ENCODE measurements at regions not wholly inside any gene's neighbourhood (a gene's known extent, or its start where the extent isn't known, plus 50 kb on each side); places are given as distances from the start of the nearest gene placed in this dataset.

DNA sequence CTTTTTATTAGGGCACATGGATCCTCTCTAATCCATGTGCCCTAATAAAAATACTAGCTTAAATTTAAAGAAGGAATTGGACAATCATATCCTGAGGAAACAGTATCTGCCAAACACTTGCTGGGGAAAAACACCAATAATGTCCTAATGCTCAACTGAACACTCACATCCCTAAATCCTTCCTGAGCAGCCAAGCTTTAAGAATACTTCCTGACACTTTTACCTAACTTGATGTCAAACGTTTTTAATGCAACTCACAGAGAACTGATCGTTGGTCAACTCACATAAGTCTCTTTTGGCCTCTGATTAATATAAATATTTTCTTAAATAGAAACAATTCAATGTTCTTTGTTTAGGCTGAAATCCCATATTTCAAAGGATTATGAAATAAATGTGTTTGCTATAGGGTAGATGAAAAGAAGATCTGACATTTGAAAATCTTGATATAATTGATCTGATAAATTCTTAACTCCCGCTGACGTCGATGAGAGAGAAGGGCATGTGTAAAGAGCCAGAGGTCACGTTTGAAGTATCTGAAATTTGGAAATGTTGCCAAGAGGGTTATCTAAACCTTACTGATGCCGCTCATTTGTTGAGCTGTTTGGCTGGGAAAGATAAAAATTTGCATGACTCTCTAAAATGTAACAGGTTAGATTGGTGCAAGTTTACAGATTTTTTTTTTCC lies 122.8 kb upstream of the RHOBTB1 start (continued):
- TF ChIP-seq, protein P1, sequence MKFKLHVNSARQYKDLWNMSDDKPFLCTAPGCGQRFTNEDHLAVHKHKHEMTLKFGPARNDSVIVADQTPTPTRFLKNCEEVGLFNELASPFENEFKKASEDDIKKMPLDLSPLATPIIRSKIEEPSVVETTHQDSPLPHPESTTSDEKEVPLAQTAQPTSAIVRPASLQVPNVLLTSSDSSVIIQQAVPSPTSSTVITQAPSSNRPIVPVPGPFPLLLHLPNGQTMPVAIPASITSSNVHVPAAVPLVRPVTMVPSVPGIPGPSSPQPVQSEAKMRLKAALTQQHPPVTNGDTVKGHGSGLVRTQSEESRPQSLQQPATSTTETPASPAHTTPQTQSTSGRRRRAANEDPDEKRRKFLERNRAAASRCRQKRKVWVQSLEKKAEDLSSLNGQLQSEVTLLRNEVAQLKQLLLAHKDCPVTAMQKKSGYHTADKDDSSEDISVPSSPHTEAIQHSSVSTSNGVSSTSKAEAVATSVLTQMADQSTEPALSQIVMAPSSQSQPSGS (CRISPR knock-in tag; IDR thresholded peaks at IDR 0.05): peak; percentile 91
- no peak for TF ChIP-seq SOX6 (IDR thresholded peaks at IDR 0.05)
- peak; percentile 89 for TF ChIP-seq SOX6 (CRISPR knock-in tag; IDR thresholded peaks at IDR 0.05)
- TF ChIP-seq PRPF4 (IDR thresholded peaks at IDR 0.05; ENCODE audit: low read depth, low read length, poor library complexity, severe bottlenecking): no peak
- TF ChIP-seq NR3C1 (CRISPR knock-in tag; IDR thresholded peaks at IDR 0.05): no peak
- TF ChIP-seq GFI1 (CRISPR knock-in tag; IDR thresholded peaks at IDR 0.05; ENCODE audit: borderline replicate concordance): peak; percentile 68
- peak; percentile 42; the same call in 1 of the 2 replicates for TF ChIP-seq TARDBP (CRISPR knock-in tag; IDR thresholded peaks at IDR 0.05)
- TF ChIP-seq, protein P2, sequence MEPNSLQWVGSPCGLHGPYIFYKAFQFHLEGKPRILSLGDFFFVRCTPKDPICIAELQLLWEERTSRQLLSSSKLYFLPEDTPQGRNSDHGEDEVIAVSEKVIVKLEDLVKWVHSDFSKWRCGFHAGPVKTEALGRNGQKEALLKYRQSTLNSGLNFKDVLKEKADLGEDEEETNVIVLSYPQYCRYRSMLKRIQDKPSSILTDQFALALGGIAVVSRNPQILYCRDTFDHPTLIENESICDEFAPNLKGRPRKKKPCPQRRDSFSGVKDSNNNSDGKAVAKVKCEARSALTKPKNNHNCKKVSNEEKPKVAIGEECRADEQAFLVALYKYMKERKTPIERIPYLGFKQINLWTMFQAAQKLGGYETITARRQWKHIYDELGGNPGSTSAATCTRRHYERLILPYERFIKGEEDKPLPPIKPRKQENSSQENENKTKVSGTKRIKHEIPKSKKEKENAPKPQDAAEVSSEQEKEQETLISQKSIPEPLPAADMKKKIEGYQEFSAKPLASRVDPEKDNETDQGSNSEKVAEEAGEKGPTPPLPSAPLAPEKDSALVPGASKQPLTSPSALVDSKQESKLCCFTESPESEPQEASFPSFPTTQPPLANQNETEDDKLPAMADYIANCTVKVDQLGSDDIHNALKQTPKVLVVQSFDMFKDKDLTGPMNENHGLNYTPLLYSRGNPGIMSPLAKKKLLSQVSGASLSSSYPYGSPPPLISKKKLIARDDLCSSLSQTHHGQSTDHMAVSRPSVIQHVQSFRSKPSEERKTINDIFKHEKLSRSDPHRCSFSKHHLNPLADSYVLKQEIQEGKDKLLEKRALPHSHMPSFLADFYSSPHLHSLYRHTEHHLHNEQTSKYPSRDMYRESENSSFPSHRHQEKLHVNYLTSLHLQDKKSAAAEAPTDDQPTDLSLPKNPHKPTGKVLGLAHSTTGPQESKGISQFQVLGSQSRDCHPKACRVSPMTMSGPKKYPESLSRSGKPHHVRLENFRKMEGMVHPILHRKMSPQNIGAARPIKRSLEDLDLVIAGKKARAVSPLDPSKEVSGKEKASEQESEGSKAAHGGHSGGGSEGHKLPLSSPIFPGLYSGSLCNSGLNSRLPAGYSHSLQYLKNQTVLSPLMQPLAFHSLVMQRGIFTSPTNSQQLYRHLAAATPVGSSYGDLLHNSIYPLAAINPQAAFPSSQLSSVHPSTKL (CRISPR knock-in tag; IDR thresholded peaks at IDR 0.05): peak; percentile 86
- peak; percentile 38; the same call in 1 of the 2 replicates for TF ChIP-seq TBX3 (IDR thresholded peaks at IDR 0.05; ENCODE audit: borderline replicate concordance)
- peak; percentile 56; the same call in 1 of the 2 replicates for TF ChIP-seq ZNF614 (CRISPR knock-in tag; IDR thresholded peaks at IDR 0.05; ENCODE audit: borderline replicate concordance)
- TF ChIP-seq CEBPG (CRISPR knock-in tag; IDR thresholded peaks at IDR 0.05): peak; percentile 65
- TF ChIP-seq SOX5 (CRISPR knock-in tag; IDR thresholded peaks at IDR 0.05; ENCODE audit: borderline replicate concordance): peak; percentile 74; the same call in 1 of the 2 replicates
- peak; percentile 60; the same call in 1 of the 2 replicates for TF ChIP-seq SIX1 (CRISPR knock-in tag; IDR thresholded peaks at IDR 0.05; ENCODE audit: borderline replicate concordance)
- no peak for TF ChIP-seq KAT8 (CRISPR knock-in tag; IDR thresholded peaks at IDR 0.05)
- TF ChIP-seq, protein P3, sequence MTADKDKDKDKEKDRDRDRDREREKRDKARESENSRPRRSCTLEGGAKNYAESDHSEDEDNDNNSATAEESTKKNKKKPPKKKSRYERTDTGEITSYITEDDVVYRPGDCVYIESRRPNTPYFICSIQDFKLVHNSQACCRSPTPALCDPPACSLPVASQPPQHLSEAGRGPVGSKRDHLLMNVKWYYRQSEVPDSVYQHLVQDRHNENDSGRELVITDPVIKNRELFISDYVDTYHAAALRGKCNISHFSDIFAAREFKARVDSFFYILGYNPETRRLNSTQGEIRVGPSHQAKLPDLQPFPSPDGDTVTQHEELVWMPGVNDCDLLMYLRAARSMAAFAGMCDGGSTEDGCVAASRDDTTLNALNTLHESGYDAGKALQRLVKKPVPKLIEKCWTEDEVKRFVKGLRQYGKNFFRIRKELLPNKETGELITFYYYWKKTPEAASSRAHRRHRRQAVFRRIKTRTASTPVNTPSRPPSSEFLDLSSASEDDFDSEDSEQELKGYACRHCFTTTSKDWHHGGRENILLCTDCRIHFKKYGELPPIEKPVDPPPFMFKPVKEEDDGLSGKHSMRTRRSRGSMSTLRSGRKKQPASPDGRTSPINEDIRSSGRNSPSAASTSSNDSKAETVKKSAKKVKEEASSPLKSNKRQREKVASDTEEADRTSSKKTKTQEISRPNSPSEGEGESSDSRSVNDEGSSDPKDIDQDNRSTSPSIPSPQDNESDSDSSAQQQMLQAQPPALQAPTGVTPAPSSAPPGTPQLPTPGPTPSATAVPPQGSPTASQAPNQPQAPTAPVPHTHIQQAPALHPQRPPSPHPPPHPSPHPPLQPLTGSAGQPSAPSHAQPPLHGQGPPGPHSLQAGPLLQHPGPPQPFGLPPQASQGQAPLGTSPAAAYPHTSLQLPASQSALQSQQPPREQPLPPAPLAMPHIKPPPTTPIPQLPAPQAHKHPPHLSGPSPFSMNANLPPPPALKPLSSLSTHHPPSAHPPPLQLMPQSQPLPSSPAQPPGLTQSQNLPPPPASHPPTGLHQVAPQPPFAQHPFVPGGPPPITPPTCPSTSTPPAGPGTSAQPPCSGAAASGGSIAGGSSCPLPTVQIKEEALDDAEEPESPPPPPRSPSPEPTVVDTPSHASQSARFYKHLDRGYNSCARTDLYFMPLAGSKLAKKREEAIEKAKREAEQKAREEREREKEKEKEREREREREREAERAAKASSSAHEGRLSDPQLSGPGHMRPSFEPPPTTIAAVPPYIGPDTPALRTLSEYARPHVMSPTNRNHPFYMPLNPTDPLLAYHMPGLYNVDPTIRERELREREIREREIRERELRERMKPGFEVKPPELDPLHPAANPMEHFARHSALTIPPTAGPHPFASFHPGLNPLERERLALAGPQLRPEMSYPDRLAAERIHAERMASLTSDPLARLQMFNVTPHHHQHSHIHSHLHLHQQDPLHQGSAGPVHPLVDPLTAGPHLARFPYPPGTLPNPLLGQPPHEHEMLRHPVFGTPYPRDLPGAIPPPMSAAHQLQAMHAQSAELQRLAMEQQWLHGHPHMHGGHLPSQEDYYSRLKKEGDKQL (CRISPR knock-in tag; IDR thresholded peaks at IDR 0.05; ENCODE audit: low read depth): peak; percentile 83
- TF ChIP-seq NR2F2 (IDR thresholded peaks at IDR 0.05; ENCODE audit: borderline replicate concordance, low read depth): peak; percentile 99
- peak; percentile 99 for TF ChIP-seq TCF7L2 (IDR thresholded peaks at IDR 0.05; ENCODE audit: low read depth, low read length)
- no peak for TF ChIP-seq U2AF2 (IDR thresholded peaks at IDR 0.05; ENCODE audit: low read depth, low read length)
- TF ChIP-seq FOSL1 (CRISPR knock-in tag; IDR thresholded peaks at IDR 0.05; ENCODE audit: borderline replicate concordance): peak; percentile 25; the same call in 1 of the 2 replicates
- peak; percentile 99 for TF ChIP-seq MED13 (CRISPR knock-in tag; IDR thresholded peaks at IDR 0.05)
- no peak for TF ChIP-seq GTF2F1 (IDR thresholded peaks at IDR 0.05; ENCODE audit: low read length)
- peak; percentile 97 for TF ChIP-seq NFIC (IDR thresholded peaks at IDR 0.05; ENCODE audit: low read length)
